ENCODE measurements at regions not wholly inside any gene's neighbourhood (a gene's known extent, or its start where the extent isn't known, plus 50 kb on each side); places are given as distances from the start of the nearest gene placed in this dataset.
A peak's percentile ranks its signal among the peaks of the same experiment; 100 is the strongest.
"Not testable (repeated sequence)": the region's sequence is repeated elsewhere in the genome, so short reads cannot be mapped to it uniquely, and the experiment has no call there.

DNA sequence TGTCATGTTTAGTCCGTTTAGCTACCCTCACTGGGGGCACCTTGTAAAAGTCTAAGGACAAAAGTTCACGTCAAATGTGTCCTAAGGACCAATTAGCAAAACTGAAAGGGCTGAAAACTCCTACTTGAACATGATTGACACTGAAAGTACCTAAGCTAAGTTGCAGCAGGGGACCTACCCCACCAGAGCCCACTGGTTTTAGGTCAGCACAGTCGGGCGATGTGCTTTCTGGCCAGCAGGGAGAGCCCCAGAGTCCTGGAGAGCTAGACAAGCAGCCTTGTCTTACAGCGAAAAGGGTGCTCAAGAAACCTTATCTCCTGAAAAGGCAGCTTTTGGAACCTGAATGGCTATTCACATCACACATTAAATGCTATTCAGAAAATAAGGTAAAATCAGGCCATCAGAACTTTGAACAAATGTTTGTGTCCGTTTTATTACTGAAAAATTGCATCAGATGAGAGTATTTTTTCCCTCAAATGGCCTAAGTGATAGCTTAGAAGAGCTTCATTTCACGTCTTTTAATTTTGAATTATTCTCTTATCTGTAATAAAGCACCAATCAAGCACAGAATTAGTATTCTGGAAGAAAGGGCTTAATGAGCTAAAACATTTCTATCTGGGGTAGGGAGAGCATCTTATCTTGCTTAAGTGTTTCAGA is 52.2 kb upstream of the MKI67 start:
- H3K27ac ChIP-seq, result no peak overlapping the region
- no peak for DNase-seq (ENCODE audit: low read depth, low spot score)

DNA sequence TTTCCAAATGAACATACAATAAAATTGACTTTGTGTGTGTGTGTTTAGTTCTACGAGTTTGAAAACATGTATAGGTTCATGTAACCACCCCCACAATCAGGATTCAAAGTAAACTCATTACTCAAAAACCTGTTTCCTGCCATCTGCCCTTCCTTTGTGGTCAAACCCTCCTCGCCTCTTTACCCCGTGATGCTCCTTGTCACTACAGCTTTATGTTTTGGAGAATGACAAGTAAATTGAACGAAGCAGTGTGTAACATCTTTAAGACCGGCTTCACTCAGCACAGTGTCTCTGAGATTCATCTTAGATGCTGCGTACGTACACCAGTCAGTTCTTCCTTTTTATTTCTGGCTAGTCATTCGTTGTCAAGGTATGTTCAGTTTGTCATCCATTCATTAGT is 54.6 kb upstream of the MKI67 start:
- H3K27ac ChIP-seq, result no peak overlapping the region
- DNase-seq (ENCODE audit: low read depth, low spot score), result no peak

DNA sequence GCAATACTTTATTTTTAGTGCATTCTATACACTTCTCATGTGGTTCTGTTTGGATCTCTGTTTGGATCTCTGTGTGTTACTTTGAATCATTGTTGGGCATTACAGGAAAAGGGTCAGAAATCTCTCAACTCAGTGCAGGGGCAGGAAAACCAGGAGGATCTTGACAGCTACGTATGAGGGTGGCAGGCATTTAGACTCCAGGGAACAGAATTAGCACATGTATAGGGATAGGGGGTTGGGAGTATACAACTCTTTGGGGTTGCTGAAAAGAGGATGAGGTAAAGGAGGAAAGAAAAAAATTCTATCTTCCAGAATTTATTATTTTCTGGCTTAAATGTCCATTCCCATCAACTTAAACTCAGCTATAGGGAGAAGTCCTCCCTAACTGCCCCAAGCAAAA is 59.4 kb upstream of the MKI67 start:
- no peak overlapping the region for H3K27ac ChIP-seq
- DNase-seq (ENCODE audit: low read depth, low spot score), result no peak

DNA sequence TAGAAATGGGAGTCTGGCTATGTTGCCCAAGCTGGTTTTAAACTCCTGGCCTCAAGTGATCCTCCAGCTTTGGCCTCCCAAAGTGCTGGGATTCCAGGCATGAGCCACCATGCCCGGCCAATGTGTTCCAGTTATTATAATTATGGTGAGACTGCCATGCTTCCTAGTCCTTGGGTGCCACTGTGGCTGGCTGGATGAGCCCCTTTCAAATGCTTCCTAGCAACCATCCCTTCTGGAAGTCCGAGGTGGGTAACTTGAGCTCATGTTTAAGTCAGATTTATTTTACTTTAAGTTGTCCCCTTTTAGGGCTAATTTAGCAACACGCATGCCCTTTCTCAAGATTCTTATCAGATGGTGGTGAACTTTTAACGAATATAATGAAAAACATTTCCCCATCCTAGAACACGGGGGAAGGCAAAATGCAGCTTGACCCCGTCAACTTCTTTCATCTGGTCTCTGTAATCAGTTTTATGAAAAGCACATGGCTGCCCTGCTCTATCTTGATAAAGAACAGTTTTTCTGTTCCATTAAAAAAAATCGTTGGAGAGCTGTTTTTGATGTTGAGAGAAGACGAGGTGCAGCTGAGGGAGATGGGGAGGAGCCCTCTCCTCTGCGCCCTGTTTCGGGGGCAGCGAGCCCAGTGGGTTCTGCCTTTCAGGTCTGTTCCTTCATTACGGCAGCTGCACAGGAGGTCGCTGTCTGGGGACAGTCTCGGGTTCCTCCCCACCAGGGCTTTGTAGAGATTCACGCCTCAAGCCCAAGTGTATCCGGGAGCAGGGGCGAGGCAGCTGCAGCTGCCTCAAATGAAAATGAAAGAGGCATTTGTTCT is 61.0 kb upstream of the MKI67 start:
- no peak for DNase-seq (ENCODE audit: low read depth, low spot score)
- no peak overlapping the region for H3K27ac ChIP-seq

DNA sequence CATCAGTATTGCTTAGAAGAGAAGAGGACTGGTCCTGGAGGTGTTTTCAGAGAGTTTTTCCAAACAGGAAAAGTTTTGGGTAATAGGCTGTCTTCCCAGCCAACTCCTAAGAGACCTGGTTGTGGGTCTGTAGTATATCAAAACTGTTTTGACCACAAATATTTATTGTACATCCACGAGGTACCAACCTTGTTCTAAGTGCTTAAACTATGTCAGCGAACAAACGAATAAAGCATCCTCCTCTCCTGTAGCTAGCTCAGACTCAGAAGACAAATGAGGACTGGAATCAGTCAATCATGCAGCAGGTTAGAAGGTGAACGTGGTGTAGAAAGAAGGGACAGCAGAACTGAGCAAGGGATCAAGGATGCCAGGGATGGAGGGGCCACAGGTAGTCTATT is 61.6 kb upstream of the MKI67 start:
- DNase-seq (ENCODE audit: low read depth, low spot score), result no peak
- H3K27ac ChIP-seq, result no peak overlapping the region

DNA sequence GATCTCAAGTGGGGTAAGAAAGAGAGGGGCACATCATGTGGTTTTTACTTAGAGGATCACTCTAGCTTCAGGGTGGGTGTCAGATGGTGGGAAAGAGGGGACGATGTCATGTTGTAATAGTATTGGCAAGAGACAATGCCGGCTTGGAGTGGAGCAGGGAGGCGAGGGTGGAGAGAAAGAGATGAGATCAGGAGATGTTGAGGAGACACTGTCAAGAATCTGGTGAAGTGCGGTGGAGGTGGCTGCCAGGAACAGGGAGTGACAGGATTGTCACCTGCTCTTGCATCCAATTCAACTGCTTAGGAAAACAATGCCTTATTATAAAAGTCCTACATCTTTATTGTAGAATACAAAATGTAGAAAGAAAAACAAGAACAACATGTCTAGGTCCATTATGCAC is 63.0 kb upstream of the MKI67 start:
- H3K27ac ChIP-seq, result no peak overlapping the region

DNA sequence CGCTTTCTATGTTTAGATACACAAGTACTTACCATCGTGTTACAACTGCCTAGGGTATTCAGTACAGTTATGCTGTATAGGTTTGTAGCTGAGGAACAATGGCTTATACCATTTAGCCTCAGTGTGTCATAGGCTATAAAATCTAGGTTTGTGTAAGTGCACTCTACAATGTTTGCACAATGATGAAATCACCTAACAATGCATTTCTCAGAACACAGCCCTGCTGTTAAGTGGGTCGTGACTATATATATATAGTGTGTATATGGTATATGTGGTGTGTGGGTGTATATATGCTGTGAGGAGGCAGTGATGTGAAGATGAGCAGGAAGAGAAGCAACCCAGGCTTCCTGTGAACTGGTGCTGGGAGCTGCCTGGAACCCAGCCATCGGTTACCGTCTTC is 65.6 kb upstream of the MKI67 start:
- H3K27ac ChIP-seq, result no peak overlapping the region
- peak; percentile 50 for DNase-seq (ENCODE audit: low read depth, low spot score)

More for the DNA sequence above, 63.0 kb upstream of the MKI67 start:
- no peak for DNase-seq (ENCODE audit: low read depth, low spot score)

DNA sequence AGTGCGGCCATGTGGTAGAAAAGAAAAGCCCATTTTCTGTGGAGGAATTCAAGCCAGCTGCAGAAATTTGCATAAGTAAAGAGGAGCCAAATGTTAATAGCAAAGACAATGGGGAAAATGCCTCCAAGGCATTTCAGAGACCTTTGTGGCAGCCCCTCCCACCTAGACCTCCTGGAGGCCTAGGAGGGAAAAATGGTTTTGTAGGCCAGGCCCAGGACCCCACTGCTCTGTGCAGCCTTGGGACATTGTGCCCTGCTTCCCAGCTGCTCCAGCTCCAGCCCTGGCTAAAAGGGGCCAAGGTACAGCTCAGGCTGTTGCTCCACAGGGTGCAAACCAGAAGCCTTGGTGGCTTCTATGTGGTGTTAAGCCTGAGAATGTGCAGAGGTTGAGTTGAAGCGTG is 75.6 kb upstream of the MKI67 start:
- not testable (repeated sequence) for H3K27ac ChIP-seq; DNase-seq (ENCODE audit: low read depth, low spot score)

DNA sequence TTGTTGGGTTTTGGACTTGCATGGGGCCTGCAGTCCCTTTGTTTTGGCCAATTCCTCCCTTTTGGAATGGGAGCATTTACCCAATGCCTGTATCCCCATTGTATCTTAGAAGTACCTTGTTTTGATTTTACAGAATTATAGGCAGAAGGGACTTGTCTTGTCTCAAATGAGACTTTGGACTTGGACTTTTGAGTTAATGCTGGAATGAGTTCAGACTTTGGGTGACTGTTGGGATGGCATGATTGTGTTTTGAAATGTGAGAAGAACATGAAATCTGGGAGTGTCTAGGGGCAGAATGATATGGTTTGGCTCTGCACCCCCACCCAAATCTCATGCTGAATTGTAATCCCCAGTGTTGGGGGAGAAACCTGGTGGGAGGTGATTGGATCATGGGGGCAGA is 76.8 kb upstream of the MKI67 start:
- H3K27ac ChIP-seq, result no peak overlapping the region
- DNase-seq (ENCODE audit: low read depth, low spot score), result no peak

DNA sequence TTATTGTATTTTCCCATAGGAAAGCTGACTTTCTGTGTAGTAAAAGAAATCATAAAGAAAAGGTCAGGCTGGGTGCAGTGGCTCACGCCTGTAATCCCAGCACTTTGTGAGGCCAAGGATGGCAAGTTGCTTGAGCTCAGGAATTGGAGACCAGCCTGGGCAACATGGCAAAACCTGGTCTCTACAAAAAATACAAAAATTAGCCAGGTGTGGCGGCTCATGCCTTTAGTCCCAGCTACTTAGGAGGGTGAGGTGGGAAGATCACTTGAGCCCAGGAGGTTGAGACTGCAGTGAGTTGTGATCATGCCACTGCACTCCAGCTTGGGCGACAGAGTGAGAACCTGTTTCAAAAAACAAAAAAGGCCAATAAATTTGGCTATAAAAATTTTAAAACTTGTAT is 79.4 kb upstream of the MKI67 start:
- DNase-seq (ENCODE audit: low read depth, low spot score); H3K27ac ChIP-seq: not testable (repeated sequence)

DNA sequence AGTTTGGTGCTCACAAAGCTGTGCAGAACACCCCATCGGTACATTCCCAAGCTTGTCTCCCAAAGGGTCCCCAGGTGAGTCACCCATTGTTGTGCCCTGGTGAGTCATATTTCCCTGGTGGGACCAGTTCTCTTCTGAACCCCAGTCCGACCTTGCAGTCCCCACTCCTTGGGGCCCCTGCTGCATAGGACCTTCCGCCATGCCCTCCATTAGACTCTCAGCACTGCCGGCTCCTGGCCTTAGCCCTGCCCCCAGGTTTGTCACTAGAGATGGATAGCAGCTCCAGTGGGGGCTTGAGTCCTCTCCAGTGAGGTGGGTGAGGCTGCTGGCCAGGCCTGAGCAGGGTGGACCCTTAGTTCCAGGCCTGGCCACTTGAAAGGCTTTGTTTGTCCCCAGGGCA is 80.5 kb upstream of the MKI67 start:
- H3K27ac ChIP-seq, result no peak overlapping the region
- DNase-seq (ENCODE audit: low read depth, low spot score), result no peak

DNA sequence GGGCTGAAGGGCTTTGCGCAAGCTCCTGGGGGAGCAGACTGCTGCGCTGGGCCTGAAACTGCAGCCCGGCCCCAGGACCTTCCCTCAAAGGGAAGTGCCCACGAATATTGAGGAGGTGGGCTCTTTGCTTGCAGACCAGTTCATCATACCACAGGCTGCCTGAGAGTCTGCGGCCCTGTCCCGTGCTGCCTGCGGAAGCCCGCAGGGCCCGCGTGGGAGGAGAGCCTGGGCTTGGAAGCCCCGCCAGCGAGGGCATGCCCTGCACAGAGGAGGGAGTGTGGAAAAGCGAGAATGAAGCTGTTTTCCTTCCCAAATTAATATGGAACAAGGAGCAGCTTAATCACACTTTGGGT is 83.6 kb upstream of the MKI67 start:
- no peak overlapping the region for H3K27ac ChIP-seq
- no peak for DNase-seq (ENCODE audit: low read depth, low spot score)

DNA sequence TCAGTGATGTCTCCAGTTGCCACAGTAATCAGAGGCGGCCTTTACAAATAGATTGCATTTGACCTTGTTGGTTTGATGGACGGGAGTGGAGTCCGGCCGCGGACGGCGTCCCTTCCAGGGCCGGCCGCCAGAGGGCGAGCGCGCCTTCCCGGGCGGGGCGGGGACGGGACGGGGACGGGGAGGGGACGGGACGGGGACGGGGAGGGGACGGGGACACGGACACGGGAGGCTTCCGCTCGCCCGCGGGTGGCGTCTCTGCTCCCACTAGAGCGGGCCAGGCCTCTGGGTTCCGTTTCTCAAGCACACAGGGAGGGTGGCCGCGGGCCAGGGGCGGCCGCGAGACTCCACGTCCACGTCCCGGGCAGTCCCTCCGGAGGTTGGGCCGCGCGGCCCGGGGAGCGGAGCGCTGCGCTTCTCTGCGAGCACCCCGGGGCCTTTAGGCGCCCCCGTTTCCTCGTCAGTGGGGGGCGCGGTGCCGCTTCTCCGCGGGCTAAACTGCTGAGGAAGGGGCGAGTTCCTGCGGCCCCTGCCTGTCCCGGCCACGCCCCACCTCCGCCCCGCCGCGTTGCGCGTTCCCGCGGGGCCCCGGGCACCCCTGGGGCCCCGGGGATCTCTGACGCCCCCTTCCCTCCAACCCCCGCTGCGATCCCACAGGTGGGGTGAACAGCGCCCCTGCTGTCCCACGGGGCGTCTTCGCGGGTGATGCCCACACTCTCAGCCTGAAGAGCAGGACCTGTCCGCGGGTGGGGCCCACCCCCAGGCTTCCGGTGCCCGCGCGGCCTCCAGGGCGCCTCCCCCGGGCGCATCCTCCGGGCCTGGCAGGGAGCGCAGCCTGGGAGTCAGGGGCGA is 84.2 kb upstream of the MKI67 start:
- no peak overlapping the region for H3K27ac ChIP-seq
- DNase-seq (ENCODE audit: low read depth, low spot score), result no peak

DNA sequence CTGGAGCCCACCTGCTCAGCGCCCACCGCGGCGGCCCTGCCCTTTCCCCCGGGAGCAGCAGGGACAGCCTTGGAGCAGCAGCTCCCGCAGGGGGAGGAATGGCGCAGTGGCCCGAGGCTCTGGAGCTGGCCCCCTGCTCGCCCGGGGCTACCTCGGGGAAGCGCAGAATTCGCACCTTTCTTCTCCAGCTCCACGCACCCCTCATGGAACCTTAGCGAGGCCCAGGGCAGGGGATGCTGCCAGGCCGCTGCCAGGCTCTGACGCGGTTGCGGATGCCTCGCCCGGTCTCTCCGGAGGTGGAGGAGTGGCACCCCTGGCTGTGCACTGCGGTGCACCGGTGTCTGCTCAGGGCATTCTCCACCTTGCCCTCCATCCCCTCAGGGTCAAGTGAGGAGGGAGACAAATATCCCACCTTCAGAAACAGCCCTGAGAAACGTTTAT is 84.9 kb upstream of the MKI67 start:
- no peak overlapping the region for H3K27ac ChIP-seq
- DNase-seq (ENCODE audit: low read depth, low spot score), result no peak

DNA sequence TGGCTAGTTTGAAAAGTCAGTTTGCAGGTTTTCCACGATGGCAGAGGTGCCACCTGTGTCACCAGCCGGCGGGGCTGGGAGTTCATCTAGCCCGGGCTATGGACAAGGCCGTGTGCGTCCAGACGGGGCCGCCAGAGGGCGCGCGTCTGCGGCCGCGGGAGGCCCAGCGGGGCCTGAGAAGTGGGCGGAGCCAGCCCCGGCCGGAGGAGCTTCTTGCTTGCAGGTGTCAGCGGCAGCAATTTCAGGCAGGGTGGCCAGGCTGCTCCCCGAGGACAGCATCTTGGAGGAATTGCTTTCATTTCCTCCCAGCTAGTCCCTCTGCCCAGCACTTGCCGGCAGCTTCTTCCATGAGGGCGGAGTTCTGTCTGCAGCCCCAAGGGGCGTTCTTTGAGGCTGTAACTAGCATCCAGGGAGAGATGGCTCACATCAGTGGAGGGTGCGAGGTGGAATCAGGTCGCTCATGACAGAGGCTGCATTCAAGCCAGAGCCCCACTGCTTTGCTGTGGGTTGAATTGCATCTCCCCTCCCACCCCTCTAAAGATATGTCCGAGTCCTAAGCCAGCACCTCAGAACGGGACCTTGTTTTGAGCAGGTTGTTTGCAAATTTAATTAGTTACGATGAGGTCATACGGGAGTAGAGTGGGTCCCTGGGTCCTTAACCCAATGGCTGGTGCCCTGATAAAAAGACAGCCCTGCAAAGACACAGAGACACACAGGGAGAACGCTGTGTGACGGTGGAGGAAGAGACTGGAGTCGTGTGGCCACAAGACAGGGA is 85.9 kb upstream of the MKI67 start:
- DNase-seq (ENCODE audit: low read depth, low spot score), result no peak
- no peak overlapping the region for H3K27ac ChIP-seq

DNA sequence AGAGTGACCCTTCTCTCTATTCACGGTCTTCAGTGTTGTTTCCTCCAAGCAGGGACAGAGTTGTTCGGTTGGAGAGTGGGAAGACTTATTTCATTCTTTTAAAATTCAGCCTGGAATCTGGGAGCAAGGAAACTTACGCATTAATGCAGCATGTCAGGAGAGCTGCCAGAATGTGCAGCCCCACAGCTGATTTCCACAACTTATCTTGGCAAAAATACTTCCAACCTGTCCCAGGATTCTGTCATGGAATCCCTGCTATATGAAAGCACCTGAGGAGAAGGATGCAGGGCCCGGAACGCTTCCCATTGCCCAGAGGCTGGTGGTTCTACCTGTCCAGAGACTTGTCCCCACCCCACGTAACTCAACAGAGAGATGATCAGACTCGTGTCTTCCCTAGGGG is 86.9 kb upstream of the MKI67 start:
- no peak overlapping the region for H3K27ac ChIP-seq
- DNase-seq (ENCODE audit: low read depth, low spot score), result no peak

DNA sequence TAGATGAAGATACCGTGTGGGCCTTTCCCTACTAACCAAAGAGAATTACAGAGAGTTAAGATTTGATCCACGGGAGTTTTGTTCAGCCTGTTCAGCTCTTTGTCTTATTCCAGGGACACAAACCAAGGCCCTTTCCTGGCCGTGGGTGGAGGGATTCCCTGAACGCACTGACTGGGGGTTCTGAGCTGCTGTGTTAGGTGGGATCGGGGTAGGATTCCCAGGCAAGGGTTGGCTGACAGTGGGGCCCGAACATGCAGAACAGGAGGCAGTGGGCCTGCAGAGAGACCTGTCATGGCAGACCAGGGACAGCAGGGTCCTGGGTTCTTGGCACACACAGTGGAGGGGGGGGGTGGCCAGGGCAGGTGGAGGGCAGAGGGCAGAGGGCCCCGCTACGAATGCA is 89.5 kb upstream of the MKI67 start:
- no peak overlapping the region for H3K27ac ChIP-seq
- DNase-seq (ENCODE audit: low read depth, low spot score), result no peak

DNA sequence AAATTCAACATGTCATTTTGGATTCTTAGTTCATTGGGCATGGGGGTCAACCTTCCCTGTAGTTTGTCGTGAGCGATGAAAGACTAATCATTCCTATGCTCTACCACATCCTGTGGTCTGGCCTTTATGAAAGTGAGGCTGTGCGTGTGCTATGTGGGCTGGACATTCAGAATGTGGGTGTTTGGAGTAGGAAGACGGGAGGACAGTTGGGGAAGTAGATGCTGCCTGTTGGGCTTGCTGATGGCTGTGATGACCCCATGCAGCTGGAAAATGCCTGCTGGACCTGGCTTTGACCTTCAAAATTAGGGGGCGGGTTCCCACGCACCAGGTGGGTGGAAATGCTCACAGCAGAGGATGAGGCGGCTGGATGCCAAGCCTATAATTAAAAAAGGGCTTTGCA is 90.9 kb upstream of the MKI67 start:
- DNase-seq (ENCODE audit: low read depth, low spot score), result no peak
- no peak overlapping the region for H3K27ac ChIP-seq

DNA sequence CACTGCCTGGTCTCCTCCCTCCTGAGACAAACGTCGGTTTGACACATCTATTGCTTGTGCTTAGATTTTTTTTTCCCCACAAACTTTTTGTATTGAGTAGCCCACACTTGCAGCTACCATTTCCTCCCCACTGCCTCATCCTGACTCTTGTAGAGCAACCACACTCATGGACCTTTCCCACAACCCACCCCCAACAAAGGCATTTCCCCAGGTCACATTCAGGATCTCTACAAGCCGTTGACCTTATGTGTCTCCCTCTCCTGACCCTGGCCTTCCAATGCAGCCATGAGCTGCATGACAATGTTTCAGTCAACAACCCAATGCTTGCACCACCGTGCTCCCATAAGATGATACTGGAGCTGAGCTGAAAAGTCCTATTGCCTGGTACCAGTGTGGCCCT is 91.9 kb upstream of the MKI67 start:
- no peak for DNase-seq (ENCODE audit: low read depth, low spot score)
- no peak overlapping the region for H3K27ac ChIP-seq

DNA sequence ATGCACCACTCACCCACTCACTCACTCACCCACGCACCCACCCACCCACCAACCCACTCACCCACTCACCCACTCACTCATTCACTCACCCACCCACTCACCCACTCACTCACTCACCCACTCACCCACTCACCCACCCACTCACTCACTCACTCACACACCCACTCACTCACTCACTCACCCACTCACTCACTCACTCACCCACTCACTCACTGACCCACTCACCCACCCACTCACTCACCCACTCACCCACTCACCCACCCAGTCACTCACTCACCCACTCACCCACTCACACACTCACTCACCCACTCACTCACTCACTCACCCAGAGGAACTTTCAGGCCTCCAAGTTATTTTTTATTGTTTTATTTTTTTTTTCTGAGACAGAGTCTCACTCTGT is 93.1 kb upstream of the MKI67 start:
- DNase-seq (ENCODE audit: low read depth, low spot score), result no peak
- H3K27ac ChIP-seq, result no peak overlapping the region
